GM12891 (cell line): ENCODE measurements at regions not wholly inside any gene's neighbourhood (a gene's known extent, or its start where the extent isn't known, plus 50 kb on each side); places are given as distances from the start of the nearest gene placed in this dataset.

Source experiments
- DNase-seq: peaks from one replicate; pipeline ENCODE4 v3.0.0; 2011; ENCODE audit warnings: low spot score; ENCODE audit not compliant: insufficient read length
- FAIRE-seq: peaks from 2 replicates; lab custom pipeline; 2011; peaks lifted over from hg19 to GRCh38; lab: Jason Lieb, UNC
- PAX5 ChIP-seq: IDR thresholded peaks from 2 replicates; pipeline ENCODE4 v1.6.1; 2011; ENCODE audit warnings: low read length, moderate library complexity, mild to moderate bottlenecking; ENCODE audit not compliant: insufficient read depth, severe bottlenecking
- POLR2A ChIP-seq: IDR thresholded peaks from 2 replicates; pipeline ENCODE4 v1.6.1; 2011; ENCODE audit warnings: low read depth, low read length, control low read depth
- POLR2AphosphoS5 ChIP-seq: IDR thresholded peaks from 2 replicates; pipeline ENCODE4 v1.6.1; 2011; ENCODE audit warnings: low read depth, low read length, control low read depth
- POU2F2 ChIP-seq: IDR thresholded peaks from 2 replicates; pipeline ENCODE4 v1.6.1; 2011; ENCODE audit warnings: low read depth, mild to moderate bottlenecking, control low read depth, low read length, moderate library complexity
- SPI1 ChIP-seq: IDR thresholded peaks from 2 replicates; pipeline ENCODE4 v1.6.1; 2011; ENCODE audit warnings: low read depth, low read length, control low read depth
- TAF1 ChIP-seq: IDR thresholded peaks from 2 replicates; pipeline ENCODE4 v1.6.1; 2011; ENCODE audit warnings: low read depth, low read length, control low read depth

- DNase-seq: no peak
- no peak for FAIRE-seq
- no peak for TF ChIP-seq SPI1
Observed at GRCh38 chr5:61850696-61851095, 455.3 kb upstream of the KIF2A start.

GRCh38 chr5:61854531-61854930, 451.5 kb upstream of the KIF2A start:
- FAIRE-seq (no peak), DNase-seq (no peak)
- TF ChIP-seq POU2F2 (no peak), POLR2AphosphoS5 (no peak), TAF1 (no peak), PAX5 (no peak), POLR2A (no peak), SPI1 (no peak)

DNA sequence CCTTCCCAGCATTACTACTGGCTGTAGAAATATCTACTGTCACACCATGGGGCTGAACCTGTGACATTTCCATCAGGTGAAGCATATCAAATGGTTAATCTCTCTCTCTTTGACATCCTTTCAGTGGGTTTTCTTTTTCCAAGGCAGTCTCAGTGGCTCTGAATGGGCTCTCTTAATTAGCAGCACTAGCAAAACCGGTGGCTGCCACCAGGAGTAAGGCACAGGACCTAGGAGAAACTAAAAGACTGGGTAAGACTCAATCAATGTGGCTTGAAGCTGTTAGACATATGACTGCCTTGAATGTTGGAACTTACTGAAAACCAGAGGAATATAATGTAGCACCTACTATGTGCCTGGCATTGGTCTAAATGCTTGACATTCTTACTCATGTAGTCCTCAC, 445.0 kb upstream of the KIF2A start:
- DNase-seq (no peak), FAIRE-seq (no peak)
- no peak for TF ChIP-seq POU2F2
- no peak for TF ChIP-seq POLR2AphosphoS5
- TF ChIP-seq TAF1: no peak
- TF ChIP-seq PAX5: no peak
- no peak for TF ChIP-seq SPI1
- TF ChIP-seq POLR2A: no peak

GRCh38 chr5:61866930-61867329, 439.1 kb upstream of the KIF2A start:
- TF ChIP-seq POU2F2 (no peak), PAX5 (no peak), SPI1 (no peak), POLR2A (no peak), TAF1 (no peak), POLR2AphosphoS5 (no peak)
- FAIRE-seq (no peak), DNase-seq (no peak)

GRCh38 chr5:61869333-61869732, 436.7 kb upstream of the KIF2A start:
- no peak for FAIRE-seq
- TF ChIP-seq POU2F2 (no peak), TAF1 (no peak), POLR2A (no peak), POLR2AphosphoS5 (no peak), PAX5 (no peak), SPI1 (no peak)
- DNase-seq: no peak

DNA sequence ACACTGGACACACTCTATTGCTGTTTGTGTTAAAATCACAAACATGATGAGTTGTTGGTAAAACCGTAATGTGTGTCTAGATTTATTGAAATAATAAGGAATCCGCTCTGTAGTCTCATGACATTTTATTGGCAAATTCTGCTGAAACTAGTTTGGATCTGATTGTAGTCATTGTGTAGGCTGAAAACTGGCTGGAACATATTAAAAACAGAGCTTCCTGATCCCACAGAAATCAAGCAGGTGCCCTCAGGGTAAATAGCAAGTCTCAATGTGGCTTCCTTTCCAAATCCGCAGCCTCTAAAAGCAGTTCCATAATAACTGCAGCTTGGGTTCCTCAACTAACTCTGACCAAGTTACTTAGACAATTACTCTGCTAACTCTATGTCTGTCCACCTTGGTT, 427.5 kb upstream of the KIF2A start:
- DNase-seq (no peak), FAIRE-seq (no peak)
- no peak for TF ChIP-seq POU2F2
- TF ChIP-seq POLR2A: no peak
- no peak for TF ChIP-seq PAX5
- no peak for TF ChIP-seq POLR2AphosphoS5
- TF ChIP-seq TAF1: no peak
- no peak for TF ChIP-seq SPI1

- FAIRE-seq (no peak), DNase-seq (no peak)
Observed at GRCh38 chr5:61881821-61882487, 424.1 kb upstream of the KIF2A start.

GRCh38 chr5:61882901-61883500, 423.0 kb upstream of the KIF2A start:
- no peak for FAIRE-seq
- TF ChIP-seq SPI1 (no peak), POLR2A (no peak), TAF1 (no peak), POLR2AphosphoS5 (no peak), POU2F2 (no peak), PAX5 (no peak)
- no peak for DNase-seq

More at GRCh38 chr5:61881821-61882487, 424.1 kb upstream of the KIF2A start:
- TF ChIP-seq POLR2AphosphoS5 (no peak), POLR2A (no peak), POU2F2 (no peak), TAF1 (no peak), PAX5 (no peak), SPI1 (no peak)

DNA sequence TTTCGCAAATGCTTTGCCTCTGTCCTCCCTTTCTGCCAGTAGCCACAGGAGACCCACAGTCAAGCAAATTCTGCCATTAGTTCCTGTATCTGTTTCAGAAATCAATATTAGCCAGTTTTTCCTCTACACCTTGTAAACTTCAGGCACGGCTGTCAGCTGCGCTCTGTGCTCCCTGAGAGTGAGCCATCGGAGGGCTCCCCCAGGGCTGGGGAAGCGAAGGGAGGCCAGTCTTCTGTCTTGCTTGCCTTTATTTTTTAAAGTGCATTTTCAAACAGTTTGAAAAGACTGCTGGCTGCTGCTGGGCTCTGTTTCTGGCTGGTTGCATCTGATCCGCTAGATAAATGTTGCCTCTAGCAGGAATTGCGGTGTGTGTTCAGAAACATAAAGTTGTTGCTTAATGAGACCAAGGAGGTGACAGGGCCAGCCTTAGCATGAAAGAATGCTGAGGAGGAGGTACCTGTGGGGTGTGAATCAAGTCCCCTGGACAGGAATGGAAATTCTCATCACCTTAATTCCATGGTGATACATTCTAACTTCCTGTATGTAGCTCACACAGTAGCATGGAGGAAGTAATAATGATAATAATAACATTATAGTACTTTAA, 421.7 kb upstream of the KIF2A start:
- no peak for DNase-seq
- TF ChIP-seq SPI1 (no peak), PAX5 (no peak), POLR2A (no peak), POU2F2 (no peak)
- FAIRE-seq: no peak

- TF ChIP-seq TAF1 (no peak), POLR2A (no peak), POU2F2 (no peak), SPI1 (no peak), POLR2AphosphoS5 (no peak), PAX5 (no peak)
- DNase-seq (no peak), FAIRE-seq (no peak)
Observed at GRCh38 chr5:61886214-61886613, 419.8 kb upstream of the KIF2A start.
